ENCODE measurements at regions not wholly inside any gene's neighbourhood (a gene's known extent, or its start where the extent isn't known, plus 50 kb on each side); places are given as distances from the start of the nearest gene placed in this dataset.

DNA sequence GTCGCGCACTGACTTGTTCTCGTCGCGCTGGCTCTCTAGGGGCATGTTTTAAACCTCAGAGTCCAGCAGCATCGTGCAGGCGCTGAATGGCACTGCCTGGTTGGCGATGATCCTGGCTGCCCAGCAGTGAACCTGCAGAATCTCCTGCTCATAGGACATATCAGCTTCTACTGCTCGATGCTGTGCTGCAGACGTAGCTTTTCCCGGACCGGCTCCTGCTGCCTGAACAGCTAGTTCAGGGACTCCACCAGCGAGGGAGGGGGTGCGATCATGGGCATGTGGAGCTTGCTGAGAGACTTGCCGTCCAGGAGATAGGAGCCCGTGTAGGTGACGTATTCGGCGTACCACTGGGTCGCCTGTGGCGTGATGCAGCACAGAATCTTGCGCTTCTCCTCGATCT is 890.0 kb upstream of the LRRTM1 start:
- Histone ChIP-seq H3K27ac (ENCODE audit: low read depth in 1 of 2, low read length in 1 of 2) (no peak overlapping the region), H3K9me3 (ENCODE audit: control insufficient read depth in 4 of 4, insufficient read depth in 3 of 4, low read length in 3 of 4) (peaks cover 0 to 19% (median 0%) of the 10 kb centered on the region in 4 donors), H3K27me3 (ENCODE audit: control insufficient read depth in 3 of 3, insufficient read depth in 3 of 3, low read length in 2 of 3) (no peaks in the 10 kb centered on the region), H3K36me3 (ENCODE audit: control insufficient read depth in 4 of 4, insufficient read depth in 4 of 4, low read length in 4 of 4) (no peaks in the 10 kb centered on the region), H3K9ac (ENCODE audit: insufficient read depth in 1 of 2, low read length in 2 of 2) (no peak overlapping the region), H3K4me3 (no peak overlapping the region), H3K4me1 (ENCODE audit: control insufficient read depth in 5 of 5, insufficient read depth in 5 of 5, low read length in 5 of 5) (no peaks in the 10 kb centered on the region)
- 93 to 96% methylated on average over 23 of the region's 23 CpGs for WGBS, 2 donors
- TF ChIP-seq CTCF (IDR thresholded peaks at IDR 0.05; ENCODE audit: control extremely low read depth, extremely low read depth), result no peak
- DNase-seq (no peak), ATAC-seq (ENCODE audit: insufficient read depth, low FRiP score) (no peak)

- ATAC-seq (ENCODE audit: insufficient read depth, low FRiP score) (no peak), DNase-seq (no peak)
- 95 to 97% methylated on average over 30 of the region's 30 CpGs for WGBS, 2 donors
- TF ChIP-seq CTCF (IDR thresholded peaks at IDR 0.05; ENCODE audit: control extremely low read depth, extremely low read depth), result no peak
- no peak overlapping the region for H3K27ac ChIP-seq (ENCODE audit: low read depth in 1 of 2, low read length in 1 of 2)
- H3K36me3 ChIP-seq (ENCODE audit: control insufficient read depth in 4 of 4, insufficient read depth in 4 of 4, low read length in 4 of 4), result no peaks in the 10 kb centered on the region
- peaks cover 0 to 19% (median 0%) of the 10 kb centered on the region in 4 donors for H3K9me3 ChIP-seq (ENCODE audit: control insufficient read depth in 4 of 4, insufficient read depth in 3 of 4, low read length in 3 of 4)
- no peak overlapping the region for H3K9ac ChIP-seq (ENCODE audit: insufficient read depth in 1 of 2, low read length in 2 of 2)
- H3K4me1 ChIP-seq (ENCODE audit: control insufficient read depth in 5 of 5, insufficient read depth in 5 of 5, low read length in 5 of 5), result no peaks in the 10 kb centered on the region
- no peak overlapping the region for H3K4me3 ChIP-seq
- no peaks in the 10 kb centered on the region for H3K27me3 ChIP-seq (ENCODE audit: control insufficient read depth in 3 of 3, insufficient read depth in 3 of 3, low read length in 2 of 3)
Measured at GRCh38 chr2:81194176-81194575, 889.6 kb upstream of the LRRTM1 start.

DNA sequence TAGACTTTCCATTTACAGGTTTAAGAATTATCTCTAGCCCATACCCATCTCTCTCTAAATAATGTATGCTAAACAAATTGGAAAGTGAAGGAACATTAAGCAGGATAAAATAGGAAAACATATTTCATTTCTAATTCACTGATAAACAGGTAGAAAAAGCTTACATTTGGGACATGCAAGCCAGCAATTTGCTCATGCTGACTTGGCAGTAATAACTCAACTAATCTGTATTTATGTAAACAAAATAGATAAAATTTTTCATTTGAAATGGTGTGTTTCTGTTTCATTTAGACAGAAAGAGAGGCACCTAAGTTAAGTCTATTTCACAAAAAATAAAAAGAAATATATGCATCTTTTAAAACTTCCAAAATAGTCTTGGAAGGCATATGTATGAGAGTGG is 877.3 kb upstream of the LRRTM1 start:
- TF ChIP-seq CTCF (IDR thresholded peaks at IDR 0.05; ENCODE audit: control extremely low read depth, extremely low read depth), result no peak
- no peaks in the 10 kb centered on the region for H3K27me3 ChIP-seq (ENCODE audit: control insufficient read depth in 3 of 3, insufficient read depth in 3 of 3, low read length in 2 of 3)
- H3K4me3 ChIP-seq, result no peak overlapping the region
- no peaks in the 10 kb centered on the region for H3K36me3 ChIP-seq (ENCODE audit: control insufficient read depth in 4 of 4, insufficient read depth in 4 of 4, low read length in 4 of 4)
- DNase-seq (no peak), ATAC-seq (ENCODE audit: insufficient read depth, low FRiP score) (no peak)
- H3K4me1 ChIP-seq (ENCODE audit: control insufficient read depth in 5 of 5, insufficient read depth in 5 of 5, low read length in 5 of 5), result no peaks in the 10 kb centered on the region
- no peak overlapping the region for H3K9ac ChIP-seq (ENCODE audit: insufficient read depth in 1 of 2, low read length in 2 of 2)
- no peak overlapping the region for H3K27ac ChIP-seq (ENCODE audit: low read depth in 1 of 2, low read length in 1 of 2)
- H3K9me3 ChIP-seq (ENCODE audit: control insufficient read depth in 4 of 4, insufficient read depth in 3 of 4, low read length in 3 of 4), result no peaks in the 10 kb centered on the region

DNA sequence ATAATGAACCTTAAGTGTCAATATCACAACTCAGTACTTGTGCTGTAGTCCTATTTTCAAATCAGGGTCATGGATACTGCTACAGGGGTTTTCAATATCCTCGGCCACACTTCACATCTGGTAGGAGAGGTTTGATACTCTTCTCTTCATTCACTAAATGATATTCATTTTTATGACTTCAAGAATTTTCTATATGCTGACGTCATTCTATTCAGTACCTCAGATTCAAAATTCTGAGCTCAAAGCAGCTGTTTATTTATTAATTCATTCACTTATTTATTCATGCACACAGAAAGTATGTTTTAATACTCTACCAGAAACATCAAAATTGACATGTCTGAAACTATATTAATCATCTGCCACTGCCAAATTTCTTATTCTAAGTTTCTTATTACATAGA is 866.9 kb upstream of the LRRTM1 start:
- no peaks in the 10 kb centered on the region for H3K9me3 ChIP-seq (ENCODE audit: control insufficient read depth in 4 of 4, insufficient read depth in 3 of 4, low read length in 3 of 4)
- DNase-seq, result no peak
- no peak overlapping the region for H3K9ac ChIP-seq (ENCODE audit: insufficient read depth in 1 of 2, low read length in 2 of 2)
- 83 to 88% methylated on average over 2 of the region's 2 CpGs for WGBS, 2 donors
- H3K27ac ChIP-seq (ENCODE audit: low read depth in 1 of 2, low read length in 1 of 2), result no peak overlapping the region
- H3K4me3 ChIP-seq, result no peak overlapping the region
- TF ChIP-seq CTCF (IDR thresholded peaks at IDR 0.05; ENCODE audit: control extremely low read depth, extremely low read depth), result no peak
- H3K27me3 ChIP-seq (ENCODE audit: control insufficient read depth in 3 of 3, insufficient read depth in 3 of 3, low read length in 2 of 3), result no peaks in the 10 kb centered on the region
- no peak for ATAC-seq (ENCODE audit: insufficient read depth, low FRiP score)
- no peaks in the 10 kb centered on the region for H3K4me1 ChIP-seq (ENCODE audit: control insufficient read depth in 5 of 5, insufficient read depth in 5 of 5, low read length in 5 of 5)
- H3K36me3 ChIP-seq (ENCODE audit: control insufficient read depth in 4 of 4, insufficient read depth in 4 of 4, low read length in 4 of 4), result no peaks in the 10 kb centered on the region
